HG02884 (cell line): ENCODE measurements at regions not wholly inside any gene's neighbourhood (a gene's known extent, or its start where the extent isn't known, plus 50 kb on each side); places are given as distances from the start of the nearest gene placed in this dataset.

Experiments used
- ATAC-seq: cut with Tn5 transposase; IDR thresholded peaks from one replicate; pipeline ENCODE4 v1.9.1; 2021; ENCODE audit warnings: mild to moderate bottlenecking, moderate library complexity; ENCODE audit not compliant: unreplicated experiment

GRCh38 chr4:3852309-3852708 lies 86.1 kb downstream of the ADRA2C start:
- ATAC-seq = no peak

GRCh38 chr4:3852711-3853110 lies 86.5 kb downstream of the ADRA2C start:
- ATAC-seq = no peak

GRCh38 chr4:3853388-3854035 lies 87.3 kb downstream of the ADRA2C start:
- no peak for ATAC-seq

GRCh38 chr4:3854661-3855060 lies 88.5 kb downstream of the ADRA2C start:
- no peak for ATAC-seq

GRCh38 chr4:3855646-3856045 lies 89.5 kb downstream of the ADRA2C start:
- no peak for ATAC-seq

- ATAC-seq = no peak
These were observed 90.5 kb downstream of the ADRA2C start for GRCh38 chr4:3856604-3857204.

- ATAC-seq = no peak
These were observed 91.2 kb downstream of the ADRA2C start for GRCh38 chr4:3857269-3857926.

- no peak for ATAC-seq
These were observed 92.0 kb downstream of the ADRA2C start for GRCh38 chr4:3858046-3858730.

GRCh38 chr4:3858765-3859388 lies 92.7 kb downstream of the ADRA2C start:
- ATAC-seq = no peak

- no peak for ATAC-seq
These were observed 93.4 kb downstream of the ADRA2C start for GRCh38 chr4:3859571-3859970.

- no peak for ATAC-seq
These were observed 94.1 kb downstream of the ADRA2C start for GRCh38 chr4:3860061-3860912.

GRCh38 chr4:3860913-3861636 lies 94.9 kb downstream of the ADRA2C start:
- ATAC-seq = no peak

- no peak for ATAC-seq
These were observed 95.8 kb downstream of the ADRA2C start for GRCh38 chr4:3861720-3862639.

GRCh38 chr4:3862640-3863420 lies 96.6 kb downstream of the ADRA2C start:
- no peak for ATAC-seq

- ATAC-seq = no peak
These were observed 97.9 kb downstream of the ADRA2C start for GRCh38 chr4:3863841-3864741.

- no peak for ATAC-seq
These were observed 98.8 kb downstream of the ADRA2C start for GRCh38 chr4:3864742-3865721.
